Muscle of arm (tissue), 1 donor: ENCODE measurements at regions not wholly inside any gene's neighbourhood (a gene's known extent, or its start where the extent isn't known, plus 50 kb on each side); places are given as distances from the start of the nearest gene placed in this dataset.
A peak's percentile ranks its signal among the peaks of the same experiment; 100 is the strongest.
"Not testable (repeated sequence)": the region's sequence is repeated elsewhere in the genome, so short reads cannot be mapped to it uniquely, and the experiment has no call there.

Experiments used
- DNase-seq: peaks from one replicate; pipeline ENCODE4 v3.0.0-alpha.2; 2013

- not testable (repeated sequence) for DNase-seq
These were observed 97.5 kb upstream of the TRIM2 start for GRCh38 chr4:153106736-153107135.

DNA sequence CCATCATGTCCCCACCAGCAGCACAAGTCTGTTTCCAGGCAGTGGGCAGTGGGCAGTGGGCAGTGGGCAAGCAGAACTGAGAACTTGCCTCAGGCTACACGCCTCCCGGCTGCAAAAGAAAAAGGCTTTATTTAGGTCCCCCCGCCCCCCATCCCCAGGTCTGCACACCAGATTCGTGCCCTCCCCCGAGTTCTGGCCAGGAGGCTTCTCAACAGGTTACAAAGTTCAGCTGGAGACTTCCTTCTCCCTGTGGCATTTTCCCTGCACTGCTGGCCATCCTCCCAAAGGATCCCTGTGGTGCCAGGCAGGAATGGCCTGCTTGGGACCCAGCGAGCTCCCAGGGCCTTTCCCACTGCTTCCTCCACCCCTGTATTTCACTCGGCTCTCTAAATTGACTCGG lies 97.0 kb upstream of the TRIM2 start:
- no peak for DNase-seq

DNA sequence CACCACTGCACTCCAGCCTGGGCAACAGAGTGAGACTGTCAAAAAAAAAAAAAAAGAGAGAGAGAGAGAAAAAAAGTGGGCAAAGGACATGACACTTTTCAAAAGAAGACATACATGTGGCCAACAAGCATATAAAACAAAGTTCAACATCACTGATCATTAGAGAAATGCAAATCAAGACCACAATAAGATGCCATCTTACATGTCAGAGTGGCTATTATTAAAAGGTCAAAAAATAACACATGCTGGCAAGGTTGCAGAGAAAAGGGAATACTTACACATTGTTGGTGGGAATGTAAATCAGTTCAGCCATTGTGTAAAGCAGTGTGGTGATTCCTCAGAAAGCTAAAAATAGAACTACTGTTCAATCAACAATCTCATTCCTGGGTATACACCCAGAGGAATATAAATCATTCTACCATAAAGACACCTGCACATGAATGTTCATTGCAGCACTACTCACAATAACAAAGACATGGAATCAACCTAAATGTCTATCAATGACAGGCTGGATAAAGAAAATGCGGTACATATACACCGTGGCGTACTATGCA lies 94.9 kb upstream of the TRIM2 start:
- no peak for DNase-seq

- DNase-seq: no peak
These were observed 93.5 kb upstream of the TRIM2 start for GRCh38 chr4:153110739-153111138.

DNA sequence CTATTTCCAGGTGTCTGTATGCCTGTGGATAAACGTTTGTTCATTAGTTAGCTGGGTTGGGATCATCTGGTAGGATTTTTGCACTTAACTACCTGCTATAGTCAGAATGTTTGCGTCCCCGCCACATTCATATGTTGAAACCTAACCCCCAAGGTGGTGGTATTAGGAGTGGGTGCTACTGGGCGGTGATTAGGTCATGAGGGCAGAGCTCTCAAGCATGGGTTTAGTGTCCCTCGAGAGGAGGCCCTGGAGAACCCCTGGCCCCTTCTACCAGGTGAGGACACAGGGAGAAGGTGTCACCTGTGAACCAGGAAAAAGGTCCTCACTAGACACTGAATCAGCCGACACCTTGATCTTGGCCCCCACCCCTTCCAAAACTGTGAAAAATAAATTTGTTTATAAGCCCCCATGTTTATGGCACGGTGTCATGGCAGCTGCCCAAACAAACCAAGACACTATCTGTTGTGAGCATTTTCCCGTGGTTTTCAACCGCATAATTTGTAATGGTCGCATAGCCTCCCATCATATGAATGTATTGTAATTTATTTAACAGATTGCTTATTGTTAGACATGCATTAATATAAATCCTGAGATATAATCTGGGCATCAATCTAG lies 92.7 kb upstream of the TRIM2 start:
- no peak for DNase-seq

- no peak for DNase-seq
These were observed 92.2 kb upstream of the TRIM2 start for GRCh38 chr4:153112041-153112441.

DNA sequence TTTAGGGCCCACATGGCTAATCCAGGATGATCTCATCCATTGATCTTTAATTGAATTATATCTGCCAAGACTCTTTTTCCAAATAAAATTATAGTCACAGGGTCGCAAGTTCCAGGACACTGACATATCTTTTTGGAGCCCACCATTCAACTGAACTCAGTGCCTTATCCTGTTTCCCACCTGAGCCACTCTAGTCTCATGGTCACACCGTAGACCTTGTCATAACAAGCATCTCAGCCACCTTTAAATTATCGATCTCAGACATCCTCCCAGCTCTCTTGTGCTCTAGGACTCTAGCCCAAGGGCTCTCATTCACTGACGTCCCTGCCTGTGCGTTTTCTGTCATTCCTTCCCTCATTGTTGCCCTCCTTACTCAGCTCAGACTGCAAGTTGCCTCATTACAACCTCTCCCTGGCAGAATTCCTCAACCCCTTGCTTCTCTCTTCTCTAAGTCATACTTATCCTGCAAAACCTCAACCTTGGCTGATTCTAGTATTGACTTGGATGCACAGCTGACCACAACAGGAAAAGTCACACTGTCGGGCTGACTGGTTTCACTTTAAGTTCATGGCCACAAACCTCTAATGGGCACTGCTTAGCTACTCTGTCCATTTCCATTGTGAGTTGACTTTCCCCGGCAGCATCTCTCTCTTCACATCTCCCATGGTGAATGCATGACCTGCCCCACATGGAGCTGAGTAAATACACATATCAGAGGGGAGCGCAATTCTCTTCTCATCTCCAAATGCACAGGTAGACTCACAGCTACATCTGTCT lies 91.0 kb upstream of the TRIM2 start:
- DNase-seq: no peak

- DNase-seq: no peak
These were observed 90.5 kb upstream of the TRIM2 start for GRCh38 chr4:153113838-153114105.

DNA sequence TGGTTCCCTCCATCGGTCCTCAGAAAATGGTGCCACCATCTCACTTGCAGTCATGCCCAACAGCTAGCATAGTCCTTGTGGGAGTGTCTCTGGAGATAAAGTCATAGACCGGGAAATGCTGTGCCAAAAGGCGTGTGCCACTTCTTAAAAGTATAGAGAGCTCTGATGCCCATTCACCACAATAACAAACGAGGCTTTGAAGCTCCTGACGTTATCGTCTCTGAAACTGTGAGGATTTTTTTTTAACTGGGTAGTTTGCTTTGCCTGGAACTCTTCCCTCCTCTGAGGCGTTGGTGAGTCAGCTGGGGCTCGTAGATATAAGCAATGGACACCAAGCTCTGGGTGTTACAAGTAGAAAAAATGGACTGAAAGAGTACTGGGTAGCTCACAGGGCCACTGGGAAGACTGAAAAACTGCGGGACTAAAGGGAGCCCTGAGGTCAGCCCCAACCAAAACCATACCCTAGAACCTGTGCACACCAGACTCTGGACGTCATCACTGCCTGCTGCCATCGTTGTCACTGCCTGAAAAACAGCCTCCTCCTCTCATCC lies 89.4 kb upstream of the TRIM2 start:
- no peak for DNase-seq

GRCh38 chr4:153115322-153116290 lies 88.6 kb upstream of the TRIM2 start:
- peak; percentile 28 for DNase-seq

GRCh38 chr4:153116291-153116680 lies 88.0 kb upstream of the TRIM2 start:
- no peak for DNase-seq

- no peak for DNase-seq
These were observed 87.4 kb upstream of the TRIM2 start for GRCh38 chr4:153116801-153117200.

DNA sequence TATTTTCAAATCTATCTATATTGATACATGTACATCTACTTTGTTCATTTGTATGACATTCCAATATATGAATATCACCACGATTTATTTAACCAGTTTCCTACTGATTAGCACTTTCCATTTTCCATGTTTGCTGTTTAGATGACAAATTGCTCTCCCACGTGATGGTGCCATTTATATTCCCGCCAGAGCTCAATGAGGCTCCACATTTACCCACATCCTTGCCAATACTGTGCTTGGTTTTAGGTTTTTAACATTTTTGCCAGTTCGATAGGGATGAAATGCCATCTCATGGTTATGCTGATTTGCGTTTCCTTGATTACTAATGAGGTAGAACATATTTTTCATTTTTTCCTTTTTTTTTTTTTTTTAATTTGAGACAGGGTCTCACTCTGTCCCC lies 86.7 kb upstream of the TRIM2 start:
- DNase-seq: no peak

GRCh38 chr4:153119626-153120025 lies 84.6 kb upstream of the TRIM2 start:
- DNase-seq: no peak

DNA sequence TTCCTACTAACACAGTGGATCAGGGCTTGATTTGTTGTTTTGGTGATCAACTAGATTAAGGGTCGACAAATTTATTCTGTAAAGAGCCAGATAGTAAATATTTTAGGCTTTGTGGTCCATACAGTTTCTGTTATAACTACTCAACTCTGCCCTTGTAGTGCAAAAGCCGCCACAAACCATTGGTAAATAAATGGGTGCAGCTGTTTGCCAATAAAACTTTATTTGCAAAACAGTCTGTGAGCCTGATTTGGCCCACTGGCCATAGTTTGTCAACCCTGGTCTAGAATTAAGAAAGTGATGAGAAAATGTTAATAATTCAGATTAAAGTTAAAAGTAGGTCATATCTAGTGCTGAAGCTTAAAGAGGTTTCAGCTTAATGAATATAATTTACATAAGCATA lies 84.0 kb upstream of the TRIM2 start:
- DNase-seq: no peak

GRCh38 chr4:153122855-153123254 lies 81.4 kb upstream of the TRIM2 start:
- no peak for DNase-seq

DNA sequence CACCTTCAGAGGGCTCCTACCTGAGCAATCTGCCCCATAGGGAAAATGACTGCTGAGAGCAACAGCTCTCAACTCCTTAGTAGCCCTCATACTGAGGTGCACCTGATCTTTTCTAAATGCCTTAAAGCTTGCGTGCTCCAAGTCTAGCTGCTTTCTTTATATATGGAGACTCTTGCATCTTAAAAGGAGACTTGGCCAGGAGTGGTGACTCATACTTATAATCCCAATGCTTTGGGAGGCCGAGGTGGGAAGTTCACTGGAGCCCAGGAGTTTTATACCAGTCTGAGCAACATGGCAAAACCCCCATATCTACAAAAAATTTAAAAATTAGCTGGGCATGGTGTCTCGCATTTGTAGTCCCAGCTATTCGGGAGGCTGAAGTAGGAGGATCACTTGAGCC lies 78.1 kb upstream of the TRIM2 start:
- DNase-seq: no peak

- peak; percentile 91 for DNase-seq
These were observed 76.3 kb upstream of the TRIM2 start for GRCh38 chr4:153127760-153128494.

DNA sequence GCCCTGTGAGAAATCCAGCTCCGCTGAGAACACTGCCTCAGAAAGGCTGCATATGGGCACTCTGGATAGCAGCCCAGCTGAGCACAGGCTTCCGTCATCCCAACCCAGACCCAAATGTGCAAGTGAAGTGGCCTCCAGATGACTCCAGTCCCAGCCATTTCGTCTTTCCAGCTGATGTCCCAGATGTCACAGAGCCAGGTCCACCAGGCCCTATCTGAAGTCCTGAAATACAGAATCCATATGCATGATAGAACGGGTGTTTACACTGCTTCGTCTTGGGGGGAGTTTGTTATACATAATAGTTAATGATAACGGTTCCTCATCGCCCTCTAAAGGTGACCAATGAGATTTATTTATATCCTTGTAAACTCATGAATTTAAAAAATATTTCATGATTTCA lies 72.6 kb upstream of the TRIM2 start:
- DNase-seq: no peak

GRCh38 chr4:153137159-153137558 lies 67.1 kb upstream of the TRIM2 start:
- peak; percentile 63 for DNase-seq
